GM12872 (cell line): ENCODE measurements at regions not wholly inside any gene's neighbourhood (a gene's known extent, or its start where the extent isn't known, plus 50 kb on each side); places are given as distances from the start of the nearest gene placed in this dataset.

Experiments used
- TF ChIP-seq, protein P1 (sequence below): IDR thresholded peaks from 3 replicates; pipeline ENCODE4 v1.5.1; 2011; ENCODE audit warnings: low read depth, mild to moderate bottlenecking, low read length, moderate library complexity; ENCODE audit not compliant: insufficient read depth

DNA sequence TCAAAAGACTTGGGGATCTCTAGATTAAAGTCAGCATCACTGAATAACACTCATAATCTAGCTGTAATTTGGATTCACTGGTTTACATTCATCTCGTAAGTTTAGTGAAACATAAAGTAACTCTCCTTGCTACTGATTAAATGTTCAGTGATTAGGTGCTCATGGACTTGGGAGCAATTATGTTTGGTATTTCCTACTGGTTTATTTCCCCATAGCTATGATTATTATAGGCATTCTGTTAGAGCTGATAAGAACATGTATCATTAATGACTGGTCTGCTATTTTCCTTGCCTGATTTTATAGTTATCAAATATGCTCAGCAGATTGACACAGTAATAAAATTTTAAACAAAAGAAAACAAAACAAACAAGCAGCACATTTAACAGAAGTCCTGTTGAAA, 334.7 kb upstream of the SLC8A1 start:
- TF ChIP-seq, protein P1, sequence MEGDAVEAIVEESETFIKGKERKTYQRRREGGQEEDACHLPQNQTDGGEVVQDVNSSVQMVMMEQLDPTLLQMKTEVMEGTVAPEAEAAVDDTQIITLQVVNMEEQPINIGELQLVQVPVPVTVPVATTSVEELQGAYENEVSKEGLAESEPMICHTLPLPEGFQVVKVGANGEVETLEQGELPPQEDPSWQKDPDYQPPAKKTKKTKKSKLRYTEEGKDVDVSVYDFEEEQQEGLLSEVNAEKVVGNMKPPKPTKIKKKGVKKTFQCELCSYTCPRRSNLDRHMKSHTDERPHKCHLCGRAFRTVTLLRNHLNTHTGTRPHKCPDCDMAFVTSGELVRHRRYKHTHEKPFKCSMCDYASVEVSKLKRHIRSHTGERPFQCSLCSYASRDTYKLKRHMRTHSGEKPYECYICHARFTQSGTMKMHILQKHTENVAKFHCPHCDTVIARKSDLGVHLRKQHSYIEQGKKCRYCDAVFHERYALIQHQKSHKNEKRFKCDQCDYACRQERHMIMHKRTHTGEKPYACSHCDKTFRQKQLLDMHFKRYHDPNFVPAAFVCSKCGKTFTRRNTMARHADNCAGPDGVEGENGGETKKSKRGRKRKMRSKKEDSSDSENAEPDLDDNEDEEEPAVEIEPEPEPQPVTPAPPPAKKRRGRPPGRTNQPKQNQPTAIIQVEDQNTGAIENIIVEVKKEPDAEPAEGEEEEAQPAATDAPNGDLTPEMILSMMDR = no peak

DNA sequence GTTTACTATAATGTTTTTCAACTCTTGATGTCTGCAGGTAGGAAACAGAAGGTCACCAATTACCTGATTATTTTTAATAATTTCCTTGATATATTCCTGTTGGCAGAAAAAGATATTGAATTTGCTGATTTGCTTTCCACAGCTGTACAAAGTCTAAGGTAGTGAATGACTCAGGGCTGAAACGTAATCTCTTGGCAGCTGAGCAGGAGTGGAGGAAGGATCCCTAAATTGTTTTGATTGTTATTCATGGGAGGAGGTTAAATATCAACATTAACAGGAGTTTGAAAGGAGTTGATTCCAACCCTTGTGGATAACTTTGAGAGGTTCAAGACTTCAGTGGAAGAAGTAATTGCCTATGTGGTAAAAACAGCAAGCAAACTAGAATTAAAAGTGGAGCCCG, 345.2 kb upstream of the SLC8A1 start:
- TF ChIP-seq, protein P1 = no peak

DNA sequence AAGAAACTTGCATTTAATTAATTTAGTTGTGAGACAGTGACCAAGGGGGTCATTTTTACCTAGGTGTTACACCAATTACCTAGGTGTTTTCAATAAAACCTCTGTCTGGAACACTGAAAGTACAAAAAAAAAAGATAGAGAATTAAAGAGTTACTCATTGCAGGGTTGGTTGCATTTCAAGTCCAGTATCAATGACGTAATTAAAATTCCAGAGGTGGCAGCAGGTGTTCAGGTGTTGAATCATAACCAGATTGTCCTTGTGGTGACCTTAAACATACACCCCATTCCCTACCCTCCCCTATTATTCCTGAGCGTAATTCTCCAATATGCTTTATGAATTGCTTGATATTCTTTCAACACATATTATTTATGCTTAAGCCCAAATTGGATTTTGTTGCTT, 352.0 kb upstream of the SLC8A1 start:
- TF ChIP-seq, protein P1 = no peak

DNA sequence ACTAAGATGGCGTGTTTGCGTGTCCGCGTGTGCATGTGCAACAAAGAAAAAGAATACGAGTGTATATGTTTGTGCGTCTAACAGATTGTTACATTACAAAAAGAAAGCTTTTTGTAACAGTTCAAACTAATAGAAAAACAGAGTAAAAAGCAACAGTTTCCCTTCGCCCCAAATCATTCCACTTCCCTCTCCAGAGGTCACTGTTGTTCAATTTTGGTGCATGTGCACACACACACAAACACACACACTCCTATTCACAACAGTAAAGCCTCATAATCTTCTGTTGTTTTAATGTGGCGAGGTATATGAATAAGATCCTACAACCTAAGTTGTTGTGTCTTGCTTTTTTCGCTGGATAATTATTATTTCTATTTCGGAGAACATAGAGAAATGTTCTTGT, 357.3 kb upstream of the SLC8A1 start:
- TF ChIP-seq, protein P1 = no peak

DNA sequence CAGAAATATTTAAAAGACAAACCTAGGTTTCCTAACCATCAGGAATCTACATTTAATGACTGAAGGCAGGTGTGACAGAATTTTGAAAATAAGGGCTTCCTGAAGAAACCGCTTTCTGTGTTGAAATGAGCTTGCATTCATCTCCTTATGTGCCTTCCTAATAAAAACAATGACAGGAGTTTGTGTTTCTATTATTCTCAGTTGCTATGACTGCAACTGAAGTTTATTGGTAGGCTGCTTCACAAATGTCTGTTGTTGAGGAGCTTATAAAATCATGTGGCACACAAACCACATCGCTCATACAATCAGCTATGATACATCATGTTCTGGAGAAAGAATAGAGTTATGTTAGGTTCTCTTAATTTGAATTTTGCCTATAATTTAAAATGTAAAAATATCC, 362.7 kb upstream of the SLC8A1 start:
- TF ChIP-seq, protein P1 = no peak

DNA sequence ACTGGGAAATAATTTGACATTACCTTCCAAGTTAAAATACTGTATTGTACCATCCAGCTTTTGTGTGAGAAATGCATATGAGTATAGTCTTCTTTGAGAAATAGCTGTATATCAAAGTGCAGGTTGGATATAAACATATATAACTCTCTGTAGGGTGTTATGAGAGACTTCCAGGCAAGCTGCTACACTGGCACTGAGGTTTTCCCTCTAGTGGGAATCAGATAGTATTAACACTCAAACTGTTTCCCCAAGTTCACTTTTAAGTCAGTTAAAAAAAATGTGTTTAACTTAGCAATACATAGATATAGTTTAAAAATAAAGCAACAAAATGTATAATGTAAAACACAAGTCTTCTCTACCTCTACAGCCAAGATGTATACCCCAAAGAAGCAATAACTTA, 368.4 kb upstream of the SLC8A1 start:
- TF ChIP-seq, protein P1 = no peak

DNA sequence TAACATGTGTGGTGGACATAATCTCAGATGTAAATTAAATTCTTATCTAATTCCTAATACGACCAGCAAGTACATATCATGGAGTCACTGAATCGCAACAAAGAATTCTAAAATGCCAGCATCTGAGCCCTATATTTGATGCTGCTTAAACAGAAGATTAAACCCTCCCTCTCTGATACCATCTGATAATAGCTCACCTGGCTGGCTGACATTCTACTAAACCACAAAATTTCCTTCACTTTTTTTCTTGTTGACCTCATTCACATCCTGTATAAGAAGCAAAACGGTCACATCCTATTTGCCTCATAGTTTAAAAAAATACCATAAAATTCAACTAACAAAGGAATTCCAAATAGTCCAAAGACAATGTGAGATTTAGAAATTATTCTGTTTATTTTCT, 371.6 kb upstream of the SLC8A1 start:
- TF ChIP-seq, protein P1 = no peak

DNA sequence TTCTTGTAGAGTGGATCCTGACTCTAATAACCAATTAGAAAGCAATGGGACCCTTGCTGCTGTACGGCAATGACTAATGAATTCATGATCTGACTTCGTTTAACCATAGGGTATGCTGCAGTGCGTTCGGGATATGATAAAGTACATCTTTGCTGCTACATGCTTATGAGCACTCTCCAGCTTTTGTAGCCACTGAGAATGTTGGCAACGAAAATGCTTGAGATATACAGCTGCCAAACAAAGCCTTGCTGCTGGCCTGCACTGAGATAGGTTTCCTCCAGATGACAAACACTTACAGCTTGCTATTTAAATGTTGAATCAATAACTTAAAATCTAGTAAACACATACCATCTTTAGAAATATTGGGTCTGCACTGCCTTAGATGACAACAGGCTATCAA, 372.4 kb upstream of the SLC8A1 start:
- TF ChIP-seq, protein P1 = no peak
